ENCODE measurements at regions not wholly inside any gene's neighbourhood (a gene's known extent, or its start where the extent isn't known, plus 50 kb on each side); places are given as distances from the start of the nearest gene placed in this dataset.

- TF ChIP-seq POLR2AphosphoS5 (IDR thresholded peaks at IDR 0.05; ENCODE audit: low read depth, low read length) (no peak), TAF1 (IDR thresholded peaks at IDR 0.05; ENCODE audit: borderline replicate concordance, insufficient read depth, low read length) (no peak), SIN3A (IDR thresholded peaks at IDR 0.05; ENCODE audit: borderline replicate concordance, insufficient read depth, low read length) (no peak), REST (IDR thresholded peaks at IDR 0.05; ENCODE audit: insufficient read depth in 1 of 2, low read depth in 2 of 2, low read length in 2 of 2) (no peak), FOXP2 (optimal IDR thresholded peaks at IDR 0.05; ENCODE audit: borderline replicate concordance, extremely low read depth, extremely low read length, insufficient read depth) (no peak)
Measured at GRCh38 chr18:26741758-26742157, 123.7 kb downstream of the AQP4 start.

- TF ChIP-seq POLR2AphosphoS5 (IDR thresholded peaks at IDR 0.05; ENCODE audit: low read depth, low read length) (no peak), SIN3A (IDR thresholded peaks at IDR 0.05; ENCODE audit: borderline replicate concordance, insufficient read depth, low read length) (no peak), FOXP2 (optimal IDR thresholded peaks at IDR 0.05; ENCODE audit: borderline replicate concordance, extremely low read depth, extremely low read length, insufficient read depth) (no peak), TAF1 (IDR thresholded peaks at IDR 0.05; ENCODE audit: borderline replicate concordance, insufficient read depth, low read length) (no peak), REST (IDR thresholded peaks at IDR 0.05; ENCODE audit: insufficient read depth in 1 of 2, low read depth in 2 of 2, low read length in 2 of 2) (no peak)
Measured at GRCh38 chr18:26741048-26741447, 124.5 kb downstream of the AQP4 start.

GRCh38 chr18:26740396-26740795 lies 125.1 kb downstream of the AQP4 start:
- TF ChIP-seq FOXP2 (optimal IDR thresholded peaks at IDR 0.05; ENCODE audit: borderline replicate concordance, extremely low read depth, extremely low read length, insufficient read depth) (no peak), TAF1 (IDR thresholded peaks at IDR 0.05; ENCODE audit: borderline replicate concordance, insufficient read depth, low read length) (no peak), REST (IDR thresholded peaks at IDR 0.05; ENCODE audit: insufficient read depth in 1 of 2, low read depth in 2 of 2, low read length in 2 of 2) (no peak), POLR2AphosphoS5 (IDR thresholded peaks at IDR 0.05; ENCODE audit: low read depth, low read length) (no peak), SIN3A (IDR thresholded peaks at IDR 0.05; ENCODE audit: borderline replicate concordance, insufficient read depth, low read length) (no peak)

GRCh38 chr18:26738706-26739105 lies 126.8 kb downstream of the AQP4 start:
- TF ChIP-seq TAF1 (IDR thresholded peaks at IDR 0.05; ENCODE audit: borderline replicate concordance, insufficient read depth, low read length) (no peak), REST (IDR thresholded peaks at IDR 0.05; ENCODE audit: insufficient read depth in 1 of 2, low read depth in 2 of 2, low read length in 2 of 2) (no peak), POLR2AphosphoS5 (IDR thresholded peaks at IDR 0.05; ENCODE audit: low read depth, low read length) (no peak), FOXP2 (optimal IDR thresholded peaks at IDR 0.05; ENCODE audit: borderline replicate concordance, extremely low read depth, extremely low read length, insufficient read depth) (no peak)

DNA sequence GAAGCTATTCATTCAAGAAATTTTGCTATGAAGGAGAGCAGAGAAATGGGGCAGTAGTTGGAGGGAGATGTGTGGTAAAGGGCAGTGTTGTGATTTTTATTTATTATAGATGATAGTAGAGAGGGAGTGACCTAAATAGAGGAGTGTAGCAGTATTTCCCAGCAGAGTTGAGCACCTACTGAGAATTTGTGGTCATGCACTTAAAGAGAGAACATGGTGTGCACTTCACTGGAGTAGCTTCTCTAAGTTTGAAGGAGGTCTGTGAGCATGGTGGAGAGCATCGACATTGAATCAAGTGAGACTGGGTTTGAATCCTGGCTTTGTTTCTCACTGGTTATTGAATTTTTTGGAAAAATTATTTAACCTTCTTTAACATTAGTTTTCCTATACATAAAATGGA lies 129.2 kb downstream of the AQP4 start:
- TF ChIP-seq SIN3A (IDR thresholded peaks at IDR 0.05; ENCODE audit: borderline replicate concordance, insufficient read depth, low read length) (no peak), REST (IDR thresholded peaks at IDR 0.05; ENCODE audit: insufficient read depth in 1 of 2, low read depth in 2 of 2, low read length in 2 of 2) (no peak), FOXP2 (optimal IDR thresholded peaks at IDR 0.05; ENCODE audit: borderline replicate concordance, extremely low read depth, extremely low read length, insufficient read depth) (no peak), POLR2AphosphoS5 (IDR thresholded peaks at IDR 0.05; ENCODE audit: low read depth, low read length) (no peak), TAF1 (IDR thresholded peaks at IDR 0.05; ENCODE audit: borderline replicate concordance, insufficient read depth, low read length) (no peak)

Measured in PFSK-1 (cell line).